Right renal pelvis (tissue), 4 donors: ENCODE measurements at regions not wholly inside any gene's neighbourhood (a gene's known extent, or its start where the extent isn't known, plus 50 kb on each side); places are given as distances from the start of the nearest gene placed in this dataset.

ENCODE experiments used
- DNase-seq, 4 donors: peaks; one replicate each; pipeline ENCODE4 v3.0.0-alpha.2; 2013; ENCODE audit warnings: low read depth in 4 of 4, low spot score in 3 of 4, missing footprints in 1 of 4

DNA sequence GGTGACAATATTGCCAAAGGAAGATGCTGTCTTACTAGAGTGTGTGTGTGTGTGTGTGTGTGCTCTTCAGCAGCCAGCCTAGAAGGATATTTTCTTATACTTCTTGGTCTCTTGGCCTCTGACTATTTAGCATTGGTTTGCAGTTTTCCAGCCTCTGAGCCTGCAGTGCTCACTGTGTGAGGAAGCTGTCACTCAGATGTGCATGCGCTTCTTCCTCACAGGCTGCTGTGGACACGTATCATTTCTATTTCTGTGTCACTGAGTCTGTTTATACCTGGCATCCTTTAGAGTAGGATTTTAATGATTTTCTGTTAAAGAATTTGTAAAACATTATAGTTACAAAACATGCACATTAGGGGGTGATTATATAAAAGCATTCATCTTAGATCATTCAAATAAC, 83.3 kb downstream of the ALDH8A1 start:
- DNase-seq = no peak

DNA sequence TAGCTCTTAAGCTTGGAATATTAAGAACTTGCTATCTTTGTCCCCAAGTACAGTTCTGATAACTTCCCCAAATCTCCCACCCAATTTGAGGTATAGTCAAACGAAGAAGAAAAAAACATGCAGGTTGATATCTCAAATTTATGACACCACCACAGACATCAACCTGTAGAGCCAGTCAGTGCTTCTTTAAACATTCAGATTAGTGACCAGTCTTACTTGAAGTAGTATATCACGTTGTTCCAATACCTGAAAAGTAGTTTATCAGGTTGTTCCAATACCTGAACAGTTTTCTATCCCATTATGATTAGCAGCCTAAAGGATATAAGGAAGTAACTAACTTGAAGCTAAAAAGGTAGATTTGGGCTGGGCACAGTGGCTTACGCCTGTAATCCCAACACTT, 85.3 kb downstream of the ALDH8A1 start:
- DNase-seq = no peak

- DNase-seq = no peak
Measured at GRCh38 chr6:134863763-134864510, 86.0 kb downstream of the ALDH8A1 start.

DNA sequence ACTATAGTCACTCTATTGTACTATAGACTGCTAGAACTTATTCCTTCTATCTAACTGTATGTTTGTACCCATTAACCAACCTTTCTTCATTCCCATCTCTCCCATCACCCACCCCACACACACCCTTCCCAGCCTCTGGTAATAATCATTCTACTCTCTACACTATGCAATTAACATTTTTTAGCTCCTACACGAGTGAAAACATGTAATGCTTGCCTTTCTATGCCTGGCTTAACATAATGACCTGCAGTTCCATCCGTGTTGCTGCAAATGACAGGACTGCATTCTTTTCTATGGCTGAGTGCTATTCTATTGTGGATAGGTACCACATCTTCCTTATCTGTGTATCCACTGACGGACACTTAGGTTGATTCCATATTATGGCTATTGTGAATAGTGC, 95.5 kb downstream of the ALDH8A1 start:
- no peak for DNase-seq

- no peak for DNase-seq
Measured at GRCh38 chr6:134853111-134854055, 96.5 kb downstream of the ALDH8A1 start.

GRCh38 chr6:134851548-134851947, 98.4 kb downstream of the ALDH8A1 start:
- no peak for DNase-seq

GRCh38 chr6:134850721-134851305, 99.1 kb downstream of the ALDH8A1 start:
- no peak for DNase-seq

- DNase-seq = no peak
Measured at GRCh38 chr6:134849920-134850447, 99.9 kb downstream of the ALDH8A1 start.

GRCh38 chr6:134848076-134848475, 101.8 kb downstream of the ALDH8A1 start:
- no peak for DNase-seq

DNA sequence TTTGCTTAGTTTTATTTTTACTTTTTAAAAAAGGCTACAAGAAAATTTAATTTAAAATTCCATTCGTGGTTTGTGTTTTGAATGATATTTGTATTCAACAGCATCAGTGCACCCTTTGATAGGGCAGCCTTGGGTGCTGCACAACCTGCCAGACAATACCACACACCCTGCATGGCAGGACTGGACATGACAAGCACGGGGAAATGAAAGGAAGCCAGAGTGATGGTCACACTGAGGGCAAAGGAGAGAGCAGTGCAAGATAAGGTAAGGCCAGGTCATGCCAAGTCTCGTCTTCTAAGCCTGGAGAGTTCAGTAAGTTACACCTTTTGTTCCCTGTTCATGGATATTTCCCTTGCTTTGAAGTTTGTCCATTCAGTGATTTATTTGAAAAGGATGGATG, 103.0 kb downstream of the ALDH8A1 start:
- no peak for DNase-seq

DNA sequence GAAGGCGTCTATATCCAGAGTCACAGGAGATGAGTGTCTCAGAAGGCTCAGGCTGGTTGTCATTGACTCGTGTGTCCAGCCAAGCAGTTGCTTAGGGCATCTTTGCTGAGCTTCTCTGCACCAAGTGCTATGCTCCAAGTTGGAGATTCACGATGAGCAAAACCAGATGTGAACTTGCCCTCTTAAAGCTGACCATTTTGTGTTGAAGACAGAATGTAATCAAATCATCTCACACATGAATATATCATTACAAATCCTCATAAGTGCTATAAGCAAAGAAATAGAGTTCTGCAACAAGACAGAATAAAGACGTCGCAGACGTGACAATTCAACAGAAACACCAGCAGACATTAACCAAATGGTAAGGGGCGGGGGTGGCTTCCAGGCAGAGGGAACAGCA, 103.9 kb downstream of the ALDH8A1 start:
- no peak for DNase-seq

DNA sequence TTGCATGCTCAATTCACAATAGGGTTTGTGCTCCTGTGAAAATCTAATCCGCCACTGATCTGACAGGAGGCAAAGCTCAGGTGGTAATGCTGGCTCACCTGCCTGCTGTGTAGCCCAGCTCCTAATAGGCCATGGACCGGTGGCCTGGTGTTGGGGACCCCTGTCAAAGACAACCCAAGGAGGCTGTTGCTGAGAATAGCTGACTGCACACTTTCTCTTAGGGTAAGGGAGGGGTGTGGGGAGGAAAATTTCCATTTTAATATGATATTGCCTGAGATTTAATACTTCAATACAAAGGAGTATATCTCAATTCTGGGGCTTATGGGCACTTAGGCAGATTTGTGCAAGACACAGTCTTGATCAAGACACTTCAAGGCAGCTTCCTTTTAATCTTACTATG, 105.8 kb downstream of the ALDH8A1 start:
- DNase-seq = no peak

DNA sequence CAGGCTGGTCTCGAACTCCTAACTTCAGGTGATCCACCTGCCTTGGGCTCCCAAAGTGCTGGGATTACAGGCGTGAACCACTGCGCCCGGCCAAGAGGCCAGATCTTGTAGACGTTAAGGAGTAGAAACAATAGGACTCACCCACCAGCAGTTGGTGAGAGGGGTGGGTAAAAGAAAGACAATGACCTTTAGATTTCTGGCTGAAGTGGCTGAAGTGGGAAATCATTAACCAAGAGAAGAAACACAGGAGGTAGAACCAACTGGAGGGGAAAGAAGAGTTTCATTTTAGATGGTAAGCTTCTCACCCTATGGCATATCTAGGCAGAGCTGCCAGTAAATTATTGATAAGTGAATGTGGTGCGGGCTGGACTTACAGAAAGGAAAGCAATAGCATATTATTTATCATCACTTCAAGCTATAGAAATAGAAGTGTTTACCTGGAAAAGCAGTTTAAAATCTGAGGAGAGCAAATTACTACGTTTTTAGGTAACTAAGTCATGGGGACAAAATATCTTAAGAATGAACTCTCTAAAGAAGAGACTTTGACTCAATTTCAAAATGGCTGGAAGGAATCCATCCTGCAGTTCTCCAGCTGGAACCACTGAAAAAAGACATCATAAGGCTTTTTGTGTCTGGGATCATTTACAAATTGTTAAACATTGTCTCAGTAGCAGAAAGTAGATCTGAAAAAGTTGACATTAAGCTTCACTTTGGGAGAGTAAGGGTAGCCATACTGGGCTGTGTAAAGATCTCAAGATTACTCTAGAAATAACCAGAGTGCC, 109.6 kb downstream of the ALDH8A1 start:
- no peak for DNase-seq

DNA sequence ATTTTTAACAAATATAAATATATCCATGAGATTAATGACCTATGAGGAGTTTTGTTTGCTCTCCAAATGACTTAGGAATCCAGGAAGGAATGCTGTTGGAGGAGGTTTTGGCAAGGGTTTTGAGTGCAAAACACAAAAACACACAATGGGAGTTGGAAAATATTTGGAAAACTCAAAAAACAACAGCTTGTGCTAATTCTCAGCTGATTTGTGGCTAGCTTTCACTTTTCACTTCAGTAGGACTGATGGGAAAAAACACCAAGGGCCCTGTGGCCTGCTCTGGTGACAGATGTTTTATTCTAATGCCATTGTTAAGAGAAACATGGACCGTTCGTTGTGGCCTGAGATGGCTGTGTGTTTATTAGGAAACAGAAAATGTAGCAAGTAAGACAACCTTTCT, 113.9 kb downstream of the ALDH8A1 start:
- no peak for DNase-seq

DNA sequence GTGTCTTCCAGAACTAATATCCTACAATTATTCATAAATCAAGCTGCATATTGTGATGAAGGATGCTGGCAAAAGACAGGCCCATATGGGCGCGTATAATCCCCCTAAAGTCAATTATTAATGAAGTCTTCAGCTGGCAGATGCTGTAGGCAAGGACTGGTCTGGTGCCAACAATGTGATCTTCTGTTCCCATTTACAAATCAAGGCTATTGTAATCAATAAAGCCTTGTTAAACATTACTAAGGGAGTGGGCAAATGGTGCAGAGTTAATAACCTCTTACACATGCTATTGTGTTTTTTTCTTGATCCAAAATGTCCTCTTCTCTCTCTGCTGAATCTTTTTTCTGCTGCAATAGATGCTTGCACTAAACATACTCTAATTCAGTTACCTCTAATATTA, 119.0 kb downstream of the ALDH8A1 start:
- no peak for DNase-seq

- DNase-seq = no peak
Measured at GRCh38 chr6:134830194-134830593, 119.7 kb downstream of the ALDH8A1 start.

- no peak for DNase-seq
Measured at GRCh38 chr6:134828641-134829040, 121.3 kb downstream of the ALDH8A1 start.

GRCh38 chr6:134826889-134827737, 122.8 kb downstream of the ALDH8A1 start:
- no peak for DNase-seq

GRCh38 chr6:134823710-134824034, 126.2 kb downstream of the ALDH8A1 start:
- no peak for DNase-seq
